SIG-M5 treated with dmso at 0.1 percent for 504 hours (cell line): ENCODE measurements at regions not wholly inside any gene's neighbourhood (a gene's known extent, or its start where the extent isn't known, plus 50 kb on each side); places are given as distances from the start of the nearest gene placed in this dataset.

Experiments used
- DNase-seq: peaks from one replicate; lab custom pipeline; 2025; ENCODE audit not compliant: unreplicated experiment; lab: John Stamatoyannopoulos, UW

- DNase-seq, result no peak
These were observed 152.8 kb downstream of the BCL11A start for GRCh38 chr2:60400462-60401246.

DNA sequence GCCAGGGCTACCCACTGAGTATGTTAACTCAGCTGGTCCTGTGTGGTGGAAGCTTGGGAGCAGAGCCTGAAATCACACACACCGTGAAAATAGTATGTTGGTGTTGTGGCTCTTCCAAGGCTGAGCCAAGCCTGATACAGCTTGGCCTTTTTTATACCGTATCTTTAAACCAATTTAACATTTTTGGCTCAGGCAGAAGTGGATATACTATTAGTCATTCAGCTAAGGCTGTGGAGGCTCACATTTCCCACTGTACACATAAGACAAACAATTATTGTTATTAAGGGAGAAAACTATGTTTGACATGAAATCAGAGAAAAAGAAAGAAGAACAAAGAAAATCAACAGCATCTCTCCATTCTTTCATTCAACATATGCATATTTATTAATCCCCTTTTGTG is 159.0 kb downstream of the BCL11A start:
- no peak for DNase-seq

GRCh38 chr2:60391649-60392375 is 161.6 kb downstream of the BCL11A start:
- DNase-seq, result no peak

DNA sequence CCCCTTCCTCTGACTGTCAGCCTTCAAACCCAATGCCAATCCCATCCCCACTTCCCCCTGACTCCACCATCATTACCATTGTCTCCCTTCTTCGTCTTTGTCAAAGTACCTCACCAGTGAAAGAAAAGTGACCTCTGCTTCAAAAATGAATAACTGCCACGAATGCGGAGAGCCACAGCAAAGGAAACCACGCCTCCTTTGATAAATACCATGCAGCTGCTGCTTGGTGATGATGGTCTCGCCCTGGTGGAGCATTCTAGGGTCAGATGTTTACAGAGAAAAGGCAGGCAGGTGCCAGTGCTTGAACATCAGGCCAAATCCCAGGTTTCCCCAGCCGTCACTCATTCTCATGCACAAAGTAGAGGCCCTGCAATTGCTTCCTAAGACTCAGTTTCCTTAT is 162.2 kb downstream of the BCL11A start:
- no peak for DNase-seq

GRCh38 chr2:60386436-60386835 is 167.0 kb downstream of the BCL11A start:
- DNase-seq, result no peak

- no peak for DNase-seq
These were observed 167.8 kb downstream of the BCL11A start for GRCh38 chr2:60385648-60386047.

GRCh38 chr2:60383401-60384143 is 169.9 kb downstream of the BCL11A start:
- DNase-seq, result no peak

DNA sequence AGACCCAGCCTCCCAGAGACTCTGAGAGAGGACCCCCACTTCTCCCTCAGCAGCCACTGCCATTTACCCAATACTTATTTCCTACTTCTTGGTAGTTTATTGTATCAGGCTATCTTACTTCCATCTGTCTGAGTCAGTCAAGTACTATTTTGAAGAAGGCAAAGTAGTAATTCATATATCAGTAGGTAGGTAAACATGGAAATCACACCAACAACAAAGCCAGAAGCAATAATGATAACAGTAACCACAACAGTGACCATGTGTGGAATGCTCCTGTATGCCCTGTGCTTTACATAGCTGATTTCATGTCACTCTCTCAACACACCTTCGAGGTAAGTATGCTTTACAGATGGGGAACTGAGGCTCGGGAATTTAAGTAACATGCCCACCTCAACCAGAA is 173.0 kb downstream of the BCL11A start:
- no peak for DNase-seq

DNA sequence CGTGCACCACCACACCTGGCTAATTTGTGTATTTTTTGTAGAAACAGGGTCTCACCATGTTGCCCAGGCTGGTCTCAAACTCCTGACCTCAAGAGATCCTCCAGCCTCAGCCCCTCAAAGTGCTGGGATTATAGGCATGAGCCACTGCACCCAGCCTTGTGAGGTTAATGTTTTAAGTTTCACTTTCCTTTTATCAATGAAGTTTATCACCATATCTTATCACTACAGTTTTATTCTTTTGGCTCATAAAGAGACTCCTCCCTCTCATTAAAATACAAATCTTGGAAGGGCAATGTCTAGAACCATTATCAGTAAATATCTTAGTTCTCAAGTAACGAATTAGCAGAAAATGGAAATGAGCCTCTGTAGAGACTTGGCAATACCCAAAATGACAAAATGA is 173.8 kb downstream of the BCL11A start:
- DNase-seq, result no peak

DNA sequence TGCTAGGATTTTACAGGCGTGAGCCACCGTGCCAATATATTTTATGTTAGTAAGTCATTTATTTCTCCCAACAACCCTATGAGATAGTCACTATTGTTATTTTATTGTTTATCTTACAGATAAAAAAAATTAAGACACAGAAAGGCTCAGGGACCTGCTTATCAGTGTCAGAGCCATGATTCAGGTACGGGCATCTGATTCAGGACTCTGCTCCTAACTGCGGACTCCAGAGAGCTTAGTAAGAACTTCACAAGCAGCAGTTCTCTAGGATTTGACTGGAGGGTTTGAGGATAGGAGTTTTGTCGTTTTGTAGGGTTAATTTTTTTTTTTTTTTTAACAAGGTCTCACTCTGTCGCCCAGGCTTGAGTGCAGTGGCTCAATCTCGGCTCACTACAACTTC is 174.2 kb downstream of the BCL11A start:
- no peak for DNase-seq

GRCh38 chr2:60377825-60378224 is 175.6 kb downstream of the BCL11A start:
- DNase-seq, result no peak

- no peak for DNase-seq
These were observed 177.2 kb downstream of the BCL11A start for GRCh38 chr2:60376252-60376651.

- DNase-seq, result no peak
These were observed 181.8 kb downstream of the BCL11A start for GRCh38 chr2:60371681-60372080.

GRCh38 chr2:60371219-60371618 is 182.2 kb downstream of the BCL11A start:
- no peak for DNase-seq

- DNase-seq, result no peak
These were observed 182.6 kb downstream of the BCL11A start for GRCh38 chr2:60370814-60371213.

- DNase-seq, result no peak
These were observed 185.0 kb downstream of the BCL11A start for GRCh38 chr2:60368456-60368855.

- no peak for DNase-seq
These were observed 187.2 kb downstream of the BCL11A start for GRCh38 chr2:60366135-60366712.

DNA sequence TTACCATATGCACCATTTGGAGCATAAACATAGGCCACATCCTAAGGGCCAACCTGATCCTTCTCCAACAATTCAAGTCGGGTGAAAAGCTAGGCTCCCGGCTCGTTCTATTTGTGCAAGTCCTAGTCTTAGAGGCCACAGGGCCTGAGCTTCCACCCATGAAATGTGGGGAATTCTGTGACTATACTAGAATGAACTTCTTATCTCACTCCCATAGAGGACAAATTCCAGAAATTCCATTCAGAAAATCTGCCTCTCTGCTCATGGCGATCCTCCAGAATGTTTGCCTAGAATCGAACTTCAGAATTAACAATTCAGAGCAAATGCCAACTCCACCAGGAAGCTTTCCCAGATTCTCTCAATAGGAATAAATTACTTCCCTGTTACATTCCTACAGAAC is 187.9 kb downstream of the BCL11A start:
- no peak for DNase-seq

- DNase-seq, result no peak
These were observed 189.0 kb downstream of the BCL11A start for GRCh38 chr2:60364491-60364890.

GRCh38 chr2:60361498-60361897 is 192.0 kb downstream of the BCL11A start:
- no peak for DNase-seq

- no peak for DNase-seq
These were observed 193.9 kb downstream of the BCL11A start for GRCh38 chr2:60359569-60359968.

GRCh38 chr2:60358476-60358875 is 195.0 kb downstream of the BCL11A start:
- DNase-seq, result no peak
